SJCRH30 (cell line): ENCODE measurements at regions not wholly inside any gene's neighbourhood (a gene's known extent, or its start where the extent isn't known, plus 50 kb on each side); places are given as distances from the start of the nearest gene placed in this dataset.
A peak's percentile ranks its signal among the peaks of the same experiment; 100 is the strongest.

Source experiments
- DNase-seq, 2 experiments: peaks; one replicate each; pipeline ENCODE4 v3.0.0-alpha.2; 2015 to 2020
- H3K27ac ChIP-seq: fragments of 250-450 bp; sonication (Bioruptor Pico); 2 replicates; pipeline ENCODE4 v1.5.1; 2020; ENCODE audit warnings: mild to moderate bottlenecking, moderate library complexity
- H3K27me3 ChIP-seq: fragments of 250-450 bp; sonication (Bioruptor Pico); 2 replicates; pipeline ENCODE4 v1.5.1; 2020; ENCODE audit warnings: mild to moderate bottlenecking, moderate library complexity
- H3K36me3 ChIP-seq: fragments of 250-450 bp; sonication (Bioruptor Pico); 2 replicates; pipeline ENCODE4 v1.5.1; 2020; ENCODE audit warnings: mild to moderate bottlenecking, moderate library complexity
- H3K4me1 ChIP-seq: fragments of 250-450 bp; sonication (Bioruptor Pico); 2 replicates; pipeline ENCODE4 v1.5.1; 2020; ENCODE audit warnings: mild to moderate bottlenecking, moderate library complexity
- H3K4me3 ChIP-seq: fragments of 250-450 bp; sonication (Bioruptor Pico); 2 replicates; pipeline ENCODE4 v1.5.1; 2020; ENCODE audit warnings: mild to moderate bottlenecking, moderate library complexity
- H3K9me3 ChIP-seq: fragments of 250-450 bp; sonication (Bioruptor Pico); replicated peaks from 2 replicates; pipeline ENCODE4 v1.5.1; 2020; ENCODE audit warnings: mild to moderate bottlenecking, moderate library complexity

DNA sequence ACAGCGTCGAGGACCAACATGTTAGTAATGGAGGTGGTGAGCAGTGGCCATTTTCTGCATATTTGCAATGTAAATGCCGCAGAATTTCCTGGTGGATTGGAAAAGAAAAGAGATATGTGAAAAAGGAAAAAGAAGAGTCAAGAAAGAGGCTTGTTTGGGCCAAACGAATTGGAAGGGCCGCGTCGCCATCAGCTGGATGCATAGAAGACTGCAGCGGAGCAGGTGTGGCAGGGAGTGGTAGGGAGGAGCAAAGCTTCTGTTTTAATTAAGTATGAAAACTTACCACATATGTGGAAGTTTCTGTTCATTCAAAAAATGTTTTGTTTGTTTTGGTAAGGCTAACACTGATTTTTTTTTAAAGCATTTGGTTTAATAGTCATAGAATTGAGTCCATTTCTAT is 690.7 kb downstream of the NCAM2 start:
- peak; percentile 17 to 43 for DNase-seq
- Histone ChIP-seq H3K4me1 (no peaks in the 10 kb centered on the region), H3K36me3 (no peaks in the 10 kb centered on the region), H3K9me3 (no peaks in the 10 kb centered on the region), H3K4me3 (no peak overlapping the region), H3K27ac (no peak overlapping the region), H3K27me3 (no peaks in the 10 kb centered on the region; the same call in 1 of the 2 replicates)

GRCh38 chr21:21690068-21690665 is 692.0 kb downstream of the NCAM2 start:
- no peak for DNase-seq
- Histone ChIP-seq H3K4me1 (no peaks in the 10 kb centered on the region), H3K9me3 (no peaks in the 10 kb centered on the region), H3K36me3 (no peaks in the 10 kb centered on the region), H3K4me3 (no peak overlapping the region), H3K27ac (no peak overlapping the region), H3K27me3 (no peaks in the 10 kb centered on the region; the same call in 1 of the 2 replicates)

DNA sequence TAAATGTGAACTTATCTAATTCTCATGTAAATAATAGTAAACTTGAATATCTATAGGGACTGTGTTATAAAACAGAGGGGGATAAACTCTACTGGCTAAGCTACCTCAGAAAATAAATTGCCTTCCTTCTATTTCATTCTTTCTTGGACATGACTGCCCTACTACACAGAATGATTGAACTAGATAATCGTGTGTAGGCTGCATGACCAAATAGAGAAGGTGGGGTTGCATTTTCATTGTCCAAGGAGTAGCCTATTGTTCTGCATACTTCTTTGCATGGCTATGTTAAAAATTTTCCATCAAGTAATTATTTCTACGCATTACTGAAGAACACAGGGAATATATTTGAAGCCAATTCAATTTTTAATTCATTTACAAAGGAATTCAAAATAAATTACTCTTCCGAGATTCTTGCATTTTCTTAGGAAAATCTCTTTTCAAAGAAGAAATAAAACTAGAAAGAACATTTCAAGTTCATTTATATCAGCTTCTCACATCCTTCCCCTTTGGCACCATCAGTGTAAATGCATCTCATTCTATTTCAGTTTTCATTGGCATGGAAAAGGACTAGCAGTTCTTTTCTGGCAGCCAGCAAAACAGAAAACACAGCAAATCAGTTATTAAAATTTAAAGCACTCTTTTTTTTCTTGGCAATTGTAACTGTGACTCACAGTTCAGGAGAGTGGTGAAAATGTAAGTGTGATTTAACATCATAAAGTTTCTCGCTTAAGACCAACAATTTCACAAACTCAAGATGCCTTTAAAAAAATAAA is 714.7 kb downstream of the NCAM2 start:
- no peaks in the 10 kb centered on the region for H3K9me3 ChIP-seq
- no peaks in the 10 kb centered on the region for H3K36me3 ChIP-seq
- peak overlapping the region; percentile 92 for H3K27ac ChIP-seq
- H3K4me1 ChIP-seq, result peaks cover 32% of the 10 kb centered on the region
- no peak for DNase-seq
- H3K4me3 ChIP-seq, result no peak overlapping the region
- no peaks in the 10 kb centered on the region for H3K27me3 ChIP-seq

- Histone ChIP-seq H3K36me3 (no peaks in the 10 kb centered on the region), H3K27me3 (no peaks in the 10 kb centered on the region), H3K27ac (peak overlapping the region; percentile 92), H3K4me3 (peak overlapping the region; percentile 2; the same call in 1 of the 2 replicates), H3K9me3 (no peaks in the 10 kb centered on the region), H3K4me1 (peaks cover 32% of the 10 kb centered on the region)
- no peak for DNase-seq
These were observed 715.5 kb downstream of the NCAM2 start for GRCh38 chr21:21713651-21714180.

- peak overlapping the region; percentile 92 for H3K27ac ChIP-seq
These were observed 716.2 kb downstream of the NCAM2 start for GRCh38 chr21:21714426-21714825.

GRCh38 chr21:21715266-21715969 is 717.2 kb downstream of the NCAM2 start:
- H3K4me3 ChIP-seq, result peak overlapping the region; percentile 32
- H3K27ac ChIP-seq, result peak overlapping the region; percentile 92
- no peaks in the 10 kb centered on the region for H3K27me3 ChIP-seq
- H3K36me3 ChIP-seq, result no peaks in the 10 kb centered on the region
- peaks cover 32% of the 10 kb centered on the region for H3K4me1 ChIP-seq
- peak; percentile 10 to 49 for DNase-seq
- H3K9me3 ChIP-seq, result no peaks in the 10 kb centered on the region

More at GRCh38 chr21:21714426-21714825, 716.2 kb downstream of the NCAM2 start:
- H3K9me3 ChIP-seq, result no peaks in the 10 kb centered on the region
- DNase-seq, result peak; percentile 4 to 31
- H3K4me1 ChIP-seq, result peaks cover 32% of the 10 kb centered on the region
- no peaks in the 10 kb centered on the region for H3K36me3 ChIP-seq
- H3K27me3 ChIP-seq, result no peaks in the 10 kb centered on the region
- H3K4me3 ChIP-seq, result peak overlapping the region; percentile 32

DNA sequence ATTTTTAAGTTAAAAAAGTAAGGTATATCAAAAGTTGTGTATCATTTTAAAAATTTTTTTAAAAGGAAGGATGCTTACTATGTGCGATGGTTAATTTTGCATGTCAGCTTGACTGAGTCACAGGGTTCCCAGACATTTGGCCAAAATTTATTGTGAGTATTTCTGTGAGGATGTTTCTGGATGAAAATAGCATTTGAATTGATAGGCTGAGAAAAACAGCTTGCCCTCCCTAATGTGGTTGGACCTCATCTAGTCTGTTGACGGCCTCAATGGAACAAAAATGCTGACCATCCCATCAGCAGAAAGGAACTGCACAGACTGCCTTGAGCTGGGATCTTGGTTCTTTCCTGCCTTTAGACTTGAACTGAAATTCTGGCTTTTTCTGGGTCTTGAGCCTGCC is 724.5 kb downstream of the NCAM2 start:
- H3K4me3 ChIP-seq, result no peak overlapping the region
- H3K9me3 ChIP-seq, result no peaks in the 10 kb centered on the region
- no peaks in the 10 kb centered on the region for H3K4me1 ChIP-seq
- no peaks in the 10 kb centered on the region for H3K27me3 ChIP-seq
- H3K27ac ChIP-seq, result no peak overlapping the region
- H3K36me3 ChIP-seq, result no peaks in the 10 kb centered on the region
- no peak for DNase-seq

GRCh38 chr21:21730512-21730911 is 732.3 kb downstream of the NCAM2 start:
- Histone ChIP-seq H3K4me3 (no peak overlapping the region), H3K4me1 (no peaks in the 10 kb centered on the region), H3K9me3 (no peaks in the 10 kb centered on the region), H3K27ac (no peak overlapping the region), H3K27me3 (no peaks in the 10 kb centered on the region), H3K36me3 (no peaks in the 10 kb centered on the region)
- DNase-seq, result no peak

DNA sequence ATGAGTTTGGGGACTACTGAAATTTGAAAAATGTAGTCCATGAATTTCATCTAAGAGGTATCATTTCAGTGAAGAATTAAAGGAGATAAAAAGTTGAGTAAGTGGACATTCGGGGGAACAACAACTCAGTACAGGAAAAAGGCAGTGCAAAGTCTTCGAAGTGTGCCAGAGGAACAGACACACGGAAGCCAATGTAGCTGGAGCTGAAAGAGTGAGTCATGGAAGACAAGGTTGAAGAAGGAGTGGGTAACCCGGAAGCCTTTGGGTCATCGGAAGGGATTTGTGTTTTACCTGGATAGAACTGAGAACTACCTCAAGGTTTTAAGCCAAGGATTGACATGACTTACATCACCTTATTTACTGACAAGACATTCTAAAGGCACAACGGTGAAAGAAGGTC is 733.4 kb downstream of the NCAM2 start:
- no peaks in the 10 kb centered on the region for H3K9me3 ChIP-seq
- no peaks in the 10 kb centered on the region for H3K4me1 ChIP-seq
- no peaks in the 10 kb centered on the region for H3K36me3 ChIP-seq
- H3K27ac ChIP-seq, result no peak overlapping the region
- H3K4me3 ChIP-seq, result no peak overlapping the region
- H3K27me3 ChIP-seq, result no peaks in the 10 kb centered on the region
- DNase-seq, result no peak

GRCh38 chr21:21734088-21734487 is 735.9 kb downstream of the NCAM2 start:
- H3K27me3 ChIP-seq, result no peaks in the 10 kb centered on the region
- no peaks in the 10 kb centered on the region for H3K4me1 ChIP-seq
- H3K36me3 ChIP-seq, result no peaks in the 10 kb centered on the region

GRCh38 chr21:21737186-21737585 is 739.0 kb downstream of the NCAM2 start:
- no peak overlapping the region for H3K4me3 ChIP-seq
- no peak for DNase-seq

More at GRCh38 chr21:21734088-21734487, 735.9 kb downstream of the NCAM2 start:
- Histone ChIP-seq H3K27ac (no peak overlapping the region), H3K9me3 (no peaks in the 10 kb centered on the region), H3K4me3 (no peak overlapping the region)
- DNase-seq, result no peak

DNA sequence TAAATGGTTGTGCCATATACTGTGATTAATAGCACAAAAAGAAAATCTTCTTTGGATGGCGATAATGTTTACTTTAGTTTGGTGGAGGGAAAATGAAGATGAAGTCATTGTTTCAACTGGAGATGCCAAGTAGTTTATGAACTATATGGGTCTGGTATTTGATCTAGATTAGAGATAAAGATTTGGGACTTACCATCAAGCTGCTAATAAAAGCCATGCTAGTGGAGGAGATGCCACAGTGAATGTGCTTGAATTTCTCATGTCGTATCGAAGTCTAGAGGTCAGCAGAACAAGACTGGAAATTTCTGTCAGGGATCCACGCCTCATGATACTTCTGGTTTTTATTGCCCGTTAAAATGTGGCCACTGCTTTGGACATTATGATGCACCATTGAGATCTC is 742.0 kb downstream of the NCAM2 start:
- Histone ChIP-seq H3K4me1 (no peaks in the 10 kb centered on the region), H3K27ac (no peak overlapping the region), H3K27me3 (no peaks in the 10 kb centered on the region), H3K9me3 (no peaks in the 10 kb centered on the region), H3K36me3 (no peaks in the 10 kb centered on the region), H3K4me3 (no peak overlapping the region)
- DNase-seq, result no peak

More at GRCh38 chr21:21737186-21737585, 739.0 kb downstream of the NCAM2 start:
- Histone ChIP-seq H3K27ac (no peak overlapping the region), H3K4me1 (no peaks in the 10 kb centered on the region), H3K36me3 (no peaks in the 10 kb centered on the region), H3K9me3 (no peaks in the 10 kb centered on the region), H3K27me3 (no peaks in the 10 kb centered on the region)

DNA sequence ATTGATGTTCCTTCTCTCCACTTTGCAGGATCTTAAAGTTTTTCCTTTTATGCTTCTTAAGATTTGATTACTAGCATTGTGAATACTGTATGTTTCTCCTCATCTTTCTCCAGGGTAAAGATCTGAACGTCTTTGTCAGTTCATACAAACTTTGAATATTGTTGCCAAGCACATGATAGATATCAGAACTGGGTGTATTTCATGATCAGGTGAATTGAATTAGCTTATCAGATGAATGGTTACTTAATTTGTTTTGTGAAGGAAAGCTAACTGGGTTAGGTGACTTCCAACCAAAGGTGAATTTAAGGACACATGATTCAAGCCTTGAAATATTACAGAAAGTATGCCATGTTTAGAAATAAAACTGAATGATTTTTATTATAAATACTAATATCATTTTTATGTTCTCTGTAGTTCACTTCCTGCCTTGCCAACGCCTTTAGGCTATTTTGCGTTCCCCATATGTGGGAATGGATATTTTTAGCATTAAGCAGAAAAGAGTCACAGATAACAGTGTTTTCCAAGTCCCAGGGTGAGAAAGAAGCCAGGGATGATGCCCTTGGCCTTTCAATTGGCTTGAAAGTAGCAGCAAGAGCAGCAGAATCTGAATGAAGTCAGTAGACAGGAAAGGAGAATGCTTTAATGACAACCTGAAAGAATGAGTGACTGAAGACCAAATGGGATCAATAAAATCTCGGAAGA is 752.1 kb downstream of the NCAM2 start:
- H3K4me1 ChIP-seq, result no peaks in the 10 kb centered on the region
- no peak overlapping the region for H3K4me3 ChIP-seq
- H3K36me3 ChIP-seq, result no peaks in the 10 kb centered on the region
- no peak for DNase-seq
- no peaks in the 10 kb centered on the region; the same call in 1 of the 2 replicates for H3K27me3 ChIP-seq
- no peaks in the 10 kb centered on the region for H3K9me3 ChIP-seq
- no peak overlapping the region for H3K27ac ChIP-seq

- Histone ChIP-seq H3K4me3 (no peak overlapping the region), H3K27me3 (no peaks in the 10 kb centered on the region; the same call in 1 of the 2 replicates), H3K9me3 (no peaks in the 10 kb centered on the region), H3K27ac (no peak overlapping the region), H3K36me3 (no peaks in the 10 kb centered on the region), H3K4me1 (no peaks in the 10 kb centered on the region)
- no peak for DNase-seq
These were observed 753.1 kb downstream of the NCAM2 start for GRCh38 chr21:21751286-21751685.
